GM19468 (cell line): ENCODE measurements at regions not wholly inside any gene's neighbourhood (a gene's known extent, or its start where the extent isn't known, plus 50 kb on each side); places are given as distances from the start of the nearest gene placed in this dataset.

Experiments used
- ATAC-seq: cut with Tn5 transposase; IDR thresholded peaks from one replicate; pipeline ENCODE4 v1.9.1; 2021; ENCODE audit warnings: mild to moderate bottlenecking, moderate library complexity, moderate number of reproducible peaks; ENCODE audit not compliant: unreplicated experiment; ENCODE audit errors: extremely low read depth

- no peak for ATAC-seq
Observed at GRCh38 chr22:49643998-49644397, 183.7 kb downstream of the BRD1 start.

- ATAC-seq = no peak
Observed at GRCh38 chr22:49643466-49643865, 184.2 kb downstream of the BRD1 start.

GRCh38 chr22:49642741-49643140, 184.9 kb downstream of the BRD1 start:
- no peak for ATAC-seq

- no peak for ATAC-seq
Observed at GRCh38 chr22:49642331-49642730, 185.3 kb downstream of the BRD1 start.

GRCh38 chr22:49641770-49642313, 185.8 kb downstream of the BRD1 start:
- no peak for ATAC-seq

GRCh38 chr22:49640366-49641095, 187.1 kb downstream of the BRD1 start:
- no peak for ATAC-seq

GRCh38 chr22:49639956-49640355, 187.7 kb downstream of the BRD1 start:
- no peak for ATAC-seq

- no peak for ATAC-seq
Observed at GRCh38 chr22:49638788-49639187, 188.9 kb downstream of the BRD1 start.

- no peak for ATAC-seq
Observed at GRCh38 chr22:49638001-49638400, 189.7 kb downstream of the BRD1 start.

- no peak for ATAC-seq
Observed at GRCh38 chr22:49637255-49637760, 190.4 kb downstream of the BRD1 start.

- ATAC-seq = no peak
Observed at GRCh38 chr22:49636649-49637048, 191.0 kb downstream of the BRD1 start.

- ATAC-seq = no peak
Observed at GRCh38 chr22:49636214-49636613, 191.5 kb downstream of the BRD1 start.

GRCh38 chr22:49634006-49634772, 193.5 kb downstream of the BRD1 start:
- no peak for ATAC-seq

GRCh38 chr22:49633010-49633324, 194.7 kb downstream of the BRD1 start:
- ATAC-seq = no peak

- ATAC-seq = no peak
Observed at GRCh38 chr22:49632199-49633009, 195.3 kb downstream of the BRD1 start.

- no peak for ATAC-seq
Observed at GRCh38 chr22:49630448-49630946, 197.2 kb downstream of the BRD1 start.

GRCh38 chr22:49629586-49630447, 197.9 kb downstream of the BRD1 start:
- no peak for ATAC-seq

- no peak for ATAC-seq
Observed at GRCh38 chr22:49629261-49629570, 198.5 kb downstream of the BRD1 start.

GRCh38 chr22:49628391-49629260, 199.0 kb downstream of the BRD1 start:
- no peak for ATAC-seq
